GM13976 (cell line): ENCODE measurements at regions not wholly inside any gene's neighbourhood (a gene's known extent, or its start where the extent isn't known, plus 50 kb on each side); places are given as distances from the start of the nearest gene placed in this dataset.

Experiments used
- DNase-seq: peaks from one replicate; pipeline ENCODE4 v3.0.0; 2012; ENCODE audit warnings: low spot score
- in situ Hi-C: fragments of 300-500 bp; cut with MboI; formaldehyde crosslinking; loops from one replicate; pipeline ENCODE4 v1.12.0; 2022; ENCODE audit warnings: low sequenced_read_pairs, mixed read lengths, inconsistent platforms; ENCODE audit not compliant: unreplicated experiment
- TF ChIP-seq, protein P1 (sequence below): IDR thresholded peaks from 2 replicates; pipeline ENCODE4 v1.5.1; 2012; ENCODE audit warnings: borderline replicate concordance, mild to moderate bottlenecking; ENCODE audit not compliant: insufficient read depth; ENCODE audit errors: extremely low read depth, missing control alignments, control extremely low read depth

GRCh38 chr5:98248949-98249348 is 524.5 kb upstream of the RGMB start:
- in situ Hi-C loops = no loop called here
- no peak for DNase-seq
- TF ChIP-seq, protein P1, sequence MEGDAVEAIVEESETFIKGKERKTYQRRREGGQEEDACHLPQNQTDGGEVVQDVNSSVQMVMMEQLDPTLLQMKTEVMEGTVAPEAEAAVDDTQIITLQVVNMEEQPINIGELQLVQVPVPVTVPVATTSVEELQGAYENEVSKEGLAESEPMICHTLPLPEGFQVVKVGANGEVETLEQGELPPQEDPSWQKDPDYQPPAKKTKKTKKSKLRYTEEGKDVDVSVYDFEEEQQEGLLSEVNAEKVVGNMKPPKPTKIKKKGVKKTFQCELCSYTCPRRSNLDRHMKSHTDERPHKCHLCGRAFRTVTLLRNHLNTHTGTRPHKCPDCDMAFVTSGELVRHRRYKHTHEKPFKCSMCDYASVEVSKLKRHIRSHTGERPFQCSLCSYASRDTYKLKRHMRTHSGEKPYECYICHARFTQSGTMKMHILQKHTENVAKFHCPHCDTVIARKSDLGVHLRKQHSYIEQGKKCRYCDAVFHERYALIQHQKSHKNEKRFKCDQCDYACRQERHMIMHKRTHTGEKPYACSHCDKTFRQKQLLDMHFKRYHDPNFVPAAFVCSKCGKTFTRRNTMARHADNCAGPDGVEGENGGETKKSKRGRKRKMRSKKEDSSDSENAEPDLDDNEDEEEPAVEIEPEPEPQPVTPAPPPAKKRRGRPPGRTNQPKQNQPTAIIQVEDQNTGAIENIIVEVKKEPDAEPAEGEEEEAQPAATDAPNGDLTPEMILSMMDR = no peak

DNA sequence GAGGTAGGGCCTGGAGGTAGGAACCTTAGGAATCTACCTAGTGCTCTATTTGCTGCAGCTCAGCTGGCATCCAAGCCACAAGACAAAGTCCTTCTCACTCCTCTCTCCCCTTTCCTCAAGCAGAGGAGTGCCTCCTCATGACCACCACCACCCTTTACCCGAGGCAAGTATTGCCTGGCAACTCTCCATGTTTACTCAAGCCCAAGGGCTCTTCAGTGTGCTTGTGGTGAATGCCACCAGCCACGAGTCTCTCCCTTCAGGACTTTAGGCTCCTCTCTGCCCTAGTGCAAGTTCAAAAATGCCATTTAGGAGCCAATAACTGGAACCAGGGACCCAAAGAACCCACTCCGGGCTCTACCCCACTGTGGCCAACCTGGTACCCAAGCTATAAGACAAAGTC is 514.5 kb upstream of the RGMB start:
- TF ChIP-seq, protein P1 = no peak
- no peak for DNase-seq
- in situ Hi-C loops = no loop called here

- in situ Hi-C loops = no loop called here
- no peak for DNase-seq
Observed at GRCh38 chr5:98259595-98259994, 513.9 kb upstream of the RGMB start.

GRCh38 chr5:98263084-98263483 is 510.4 kb upstream of the RGMB start:
- DNase-seq = no peak
- in situ Hi-C loops = no loop called here

More at GRCh38 chr5:98259595-98259994, 513.9 kb upstream of the RGMB start:
- TF ChIP-seq, protein P1 = no peak

GRCh38 chr5:98268162-98268860 is 505.2 kb upstream of the RGMB start:
- TF ChIP-seq, protein P1 = no peak
- no peak for DNase-seq
- in situ Hi-C loops = no loop called here

More at GRCh38 chr5:98263084-98263483, 510.4 kb upstream of the RGMB start:
- TF ChIP-seq, protein P1 = no peak

DNA sequence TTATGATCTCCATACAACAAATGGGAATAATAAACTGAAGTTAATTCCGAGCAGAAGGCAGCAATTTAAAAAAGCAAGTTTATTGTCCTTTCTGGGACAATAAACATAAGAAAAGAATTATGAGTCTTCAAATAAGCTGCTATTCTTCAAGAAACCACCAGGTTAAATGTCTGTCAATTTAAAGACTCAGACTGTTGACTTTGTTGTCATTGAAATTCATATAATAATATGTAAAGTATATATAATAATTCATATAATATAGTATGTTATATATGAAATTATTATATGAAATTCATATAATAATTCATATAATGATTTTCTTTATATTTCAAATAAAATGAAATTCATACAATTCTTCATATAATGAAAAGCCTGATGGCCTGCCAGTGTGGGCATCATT is 497.5 kb upstream of the RGMB start:
- DNase-seq = no peak
- TF ChIP-seq, protein P1 = no peak
- in situ Hi-C loops = no loop called here
